OCI-LY7 (cell line): ENCODE measurements at regions not wholly inside any gene's neighbourhood (a gene's known extent, or its start where the extent isn't known, plus 50 kb on each side); places are given as distances from the start of the nearest gene placed in this dataset.

Experiments
- CTCF ChIP-seq: fragments of 200-600 bp; sonication (generic); conservative IDR thresholded peaks from 2 replicates; pipeline ENCODE4 v1.5.1; 2014; ENCODE audit warnings: mild to moderate bottlenecking, antibody characterized with exemption, low read length, moderate library complexity, mixed read lengths
- EZH2phosphoT487 ChIP-seq: fragments of 200-600 bp; sonication (generic); IDR thresholded peaks from 2 replicates; pipeline ENCODE4 v1.6.1; 2018; ENCODE audit warnings: low read depth, borderline replicate concordance, mild to moderate bottlenecking, mixed run types, antibody characterized with exemption, low read length, moderate library complexity, mixed read lengths

- TF ChIP-seq CTCF = no peak
- TF ChIP-seq EZH2phosphoT487 = no peak
Measured at GRCh38 chr3:148540266-148540665, 157.4 kb upstream of the AGTR1 start.
